HG02885 (cell line): ENCODE measurements at regions not wholly inside any gene's neighbourhood (a gene's known extent, or its start where the extent isn't known, plus 50 kb on each side); places are given as distances from the start of the nearest gene placed in this dataset.

Experiments used
- ATAC-seq: cut with Tn5 transposase; IDR thresholded peaks from one replicate; pipeline ENCODE4 v1.9.1; 2021; ENCODE audit warnings: mild to moderate bottlenecking; ENCODE audit not compliant: unreplicated experiment, poor library complexity

DNA sequence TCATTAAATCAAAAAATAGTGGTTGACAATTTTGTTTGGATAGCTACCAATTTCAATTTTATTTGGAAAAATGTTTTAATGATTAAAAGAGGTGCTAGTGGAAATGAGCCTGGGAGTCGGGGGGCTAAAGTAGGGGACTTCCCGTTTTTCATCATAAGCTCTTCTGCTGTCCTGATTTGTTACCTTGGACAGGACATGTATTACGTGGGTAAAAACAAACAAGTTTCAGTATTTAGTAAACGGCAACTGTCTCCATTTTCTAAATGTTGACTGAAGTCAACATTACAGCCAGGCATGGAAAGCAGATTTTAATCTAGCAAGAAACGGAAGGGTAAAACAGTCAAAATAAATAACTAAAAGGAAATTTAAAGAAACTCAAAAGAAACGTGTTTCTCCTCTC lies 212.3 kb upstream of the GRAMD2B start:
- ATAC-seq: no peak

DNA sequence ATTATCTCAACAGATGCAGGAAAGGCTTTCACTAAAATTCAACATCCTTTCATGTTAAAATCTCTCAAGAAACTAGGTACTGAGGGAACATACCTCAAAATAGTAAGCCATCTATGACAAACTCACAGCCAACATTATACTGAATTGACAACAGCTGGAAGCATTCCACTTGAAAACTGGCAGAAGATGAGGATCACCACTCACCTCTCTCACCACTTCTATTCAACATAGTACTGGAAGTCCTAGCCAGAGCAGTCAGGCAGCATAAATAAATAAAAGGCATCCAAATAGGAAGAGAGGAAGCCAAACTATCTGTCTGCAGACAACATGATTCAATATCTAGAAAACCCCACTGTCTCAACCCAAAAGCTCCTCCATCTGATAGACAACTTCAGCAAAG lies 203.6 kb upstream of the GRAMD2B start:
- ATAC-seq: no peak

DNA sequence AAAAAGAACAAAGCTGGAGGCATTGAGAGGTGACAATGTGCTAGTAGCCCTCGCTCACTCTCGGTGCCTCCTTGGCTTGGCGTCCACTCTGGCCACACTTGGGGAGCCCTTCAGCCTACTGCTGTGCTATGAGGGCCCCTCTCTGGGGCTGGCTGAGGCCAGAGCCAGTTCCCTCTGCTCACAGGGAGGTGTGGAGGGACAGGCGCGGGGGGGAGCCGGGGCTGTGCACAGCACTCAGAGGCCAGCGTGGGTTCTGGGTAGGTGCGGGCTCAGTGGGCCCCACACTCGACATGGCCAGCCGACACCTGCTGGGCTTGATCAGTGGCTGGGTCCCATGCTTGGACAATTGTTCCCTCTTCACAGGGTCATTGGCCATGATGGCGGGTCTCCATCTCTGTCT lies 202.5 kb upstream of the GRAMD2B start:
- no peak for ATAC-seq

DNA sequence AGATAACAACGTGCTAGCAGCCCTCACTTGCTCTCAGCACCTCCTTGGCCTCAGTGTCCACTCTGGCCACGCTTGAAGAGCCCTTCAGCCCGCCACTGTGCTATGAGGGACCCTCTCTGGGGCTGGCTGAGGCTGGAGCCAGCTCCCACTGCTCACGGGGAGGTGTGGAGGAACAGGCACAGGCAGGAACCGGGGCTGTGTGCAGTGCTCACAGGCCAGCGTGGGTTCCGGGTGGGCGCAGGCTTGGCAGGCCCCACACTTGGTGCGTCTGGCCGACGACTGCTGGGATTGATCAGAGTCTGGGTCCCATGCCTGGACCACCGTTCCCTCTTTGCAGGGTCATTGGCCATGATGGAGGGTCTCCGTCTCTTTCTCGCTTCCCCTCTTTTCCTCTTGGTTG lies 194.3 kb upstream of the GRAMD2B start:
- ATAC-seq: no peak

DNA sequence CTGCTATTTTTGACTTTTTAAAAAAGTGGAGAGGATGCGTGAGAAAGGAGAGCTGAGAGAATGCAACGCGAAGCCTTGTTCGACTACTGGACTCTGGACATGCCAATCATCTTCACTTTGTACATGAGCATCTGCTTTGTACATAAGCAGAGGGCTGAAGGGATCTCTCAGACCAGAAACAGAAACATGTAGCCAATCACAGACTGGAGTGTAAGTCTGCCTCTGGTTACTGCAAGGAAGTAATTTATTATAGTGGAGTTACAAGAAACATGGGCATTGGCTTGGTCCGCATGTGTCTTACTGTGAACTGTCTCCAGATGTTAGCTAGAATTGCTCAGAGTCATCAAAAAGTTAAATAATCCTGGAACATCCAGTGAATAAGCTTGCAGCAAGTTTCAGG lies 190.0 kb upstream of the GRAMD2B start:
- ATAC-seq: no peak

DNA sequence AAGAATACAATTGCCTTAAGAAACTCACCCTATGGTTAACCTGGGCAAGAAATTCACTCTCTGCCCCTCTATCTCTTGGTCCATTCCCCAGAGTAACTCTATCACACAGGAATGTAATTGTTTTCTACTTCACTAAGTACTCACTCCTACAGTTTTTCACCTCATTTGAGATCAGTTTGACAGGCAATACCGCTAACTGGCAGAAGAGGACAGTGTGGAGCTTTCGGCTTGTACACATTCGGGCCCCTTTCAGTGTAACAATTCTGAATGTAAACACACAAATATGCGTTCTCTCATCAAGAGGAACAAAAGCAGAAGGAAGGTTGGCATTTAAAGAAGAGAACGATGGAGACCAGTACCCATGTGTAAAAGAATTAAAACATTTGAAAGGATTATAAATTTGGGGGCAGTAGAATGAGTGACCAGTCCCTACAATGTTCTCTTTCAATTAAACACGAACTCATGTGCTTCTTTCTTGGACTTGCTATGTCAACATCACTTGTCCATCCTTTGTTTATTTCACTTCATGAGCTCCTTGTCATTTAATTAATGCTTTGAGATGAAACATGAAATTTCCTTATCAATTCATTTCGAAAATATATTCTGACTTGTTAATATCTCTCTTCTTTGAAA lies 188.5 kb upstream of the GRAMD2B start:
- peak; percentile 65 for ATAC-seq

DNA sequence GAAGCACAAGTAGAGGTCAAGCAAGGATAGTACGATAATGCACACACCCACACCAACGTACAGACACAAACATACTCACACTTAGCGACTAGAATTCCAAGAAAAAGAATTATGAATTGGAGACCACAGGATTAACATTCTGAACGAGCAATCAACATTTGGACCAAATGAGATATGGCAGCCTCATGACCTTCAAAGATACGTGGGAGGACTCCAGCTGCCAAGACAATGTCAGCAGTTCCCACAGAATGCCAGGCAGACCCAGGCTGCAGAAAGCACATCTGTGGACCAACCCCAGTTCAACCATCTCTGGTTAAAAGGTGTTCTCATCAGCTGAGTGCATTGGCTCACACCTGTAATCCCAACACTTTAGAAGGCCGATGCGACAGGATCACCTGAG lies 187.6 kb upstream of the GRAMD2B start:
- no peak for ATAC-seq

DNA sequence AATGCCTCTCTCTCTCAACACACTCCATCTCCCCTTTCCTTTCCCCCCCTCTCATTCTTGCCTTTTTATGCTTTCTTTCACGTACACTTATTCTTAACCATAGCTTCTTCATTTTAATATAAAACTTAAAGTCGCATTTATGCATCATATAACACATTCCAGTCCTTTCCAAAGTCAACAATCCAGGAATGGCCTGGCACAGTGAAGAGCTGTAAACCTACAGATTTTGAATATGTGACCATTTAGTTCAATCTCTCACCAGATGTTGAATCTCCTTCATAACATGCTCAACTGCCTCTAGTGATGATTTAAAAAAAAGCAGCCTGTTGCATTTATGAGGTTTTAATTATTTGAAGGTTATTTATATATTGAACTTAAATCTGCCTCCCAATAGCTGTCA lies 186.2 kb upstream of the GRAMD2B start:
- ATAC-seq: no peak

DNA sequence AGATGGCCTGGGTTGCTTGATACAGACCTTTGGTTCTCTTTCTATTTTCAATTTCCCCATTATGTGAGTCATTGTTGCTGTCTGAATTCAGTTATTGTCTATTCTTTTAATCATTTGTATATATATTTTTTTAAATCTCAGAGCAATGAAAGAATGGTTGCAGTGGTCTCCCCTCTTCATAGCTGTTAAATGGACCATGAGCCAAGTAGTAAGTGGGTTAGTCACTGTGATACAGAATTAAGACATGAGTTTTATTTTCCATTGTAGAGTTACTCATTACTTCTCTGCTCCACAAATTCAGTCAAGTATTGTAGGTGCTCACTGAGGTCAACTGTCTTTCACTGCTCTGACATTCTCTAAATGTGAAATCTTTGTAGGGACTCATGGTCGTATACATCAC lies 174.6 kb upstream of the GRAMD2B start:
- ATAC-seq: no peak

DNA sequence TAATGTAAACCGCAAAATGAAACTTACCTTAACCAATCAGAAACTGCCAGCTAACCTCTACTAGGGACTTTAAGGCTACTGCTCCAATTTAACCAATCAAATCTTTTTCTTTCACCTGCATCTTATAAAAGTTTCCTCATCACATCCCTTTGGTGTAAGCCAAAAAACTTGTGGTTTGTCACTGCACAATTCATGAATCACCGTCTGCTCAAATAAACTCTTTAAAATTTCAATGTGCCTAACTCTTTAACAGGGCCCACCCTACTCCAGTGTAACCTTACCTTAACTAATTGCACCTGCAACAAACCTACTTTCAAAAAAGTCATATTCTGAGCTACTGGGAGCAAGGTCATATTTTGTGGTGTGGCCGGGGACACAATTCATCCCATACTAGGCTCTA lies 172.2 kb upstream of the GRAMD2B start:
- no peak for ATAC-seq

DNA sequence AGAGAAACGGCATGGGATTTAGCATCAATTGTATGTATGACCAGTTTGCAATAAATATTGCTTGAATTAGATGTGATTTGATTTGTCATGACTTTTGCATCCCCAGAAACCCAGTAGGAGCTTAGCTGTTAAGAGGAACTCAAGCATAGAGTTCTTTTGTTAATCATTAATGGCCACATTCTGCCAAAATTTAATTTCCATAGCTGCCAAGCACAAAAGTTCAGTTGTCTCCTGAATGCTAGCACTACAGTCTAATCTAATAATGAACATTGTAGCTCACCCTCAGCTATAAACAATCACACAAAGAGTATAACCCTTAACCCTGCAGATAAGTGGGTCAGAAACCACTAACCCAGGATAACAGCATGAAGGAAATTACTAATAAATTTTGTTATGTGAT lies 169.8 kb upstream of the GRAMD2B start:
- no peak for ATAC-seq

DNA sequence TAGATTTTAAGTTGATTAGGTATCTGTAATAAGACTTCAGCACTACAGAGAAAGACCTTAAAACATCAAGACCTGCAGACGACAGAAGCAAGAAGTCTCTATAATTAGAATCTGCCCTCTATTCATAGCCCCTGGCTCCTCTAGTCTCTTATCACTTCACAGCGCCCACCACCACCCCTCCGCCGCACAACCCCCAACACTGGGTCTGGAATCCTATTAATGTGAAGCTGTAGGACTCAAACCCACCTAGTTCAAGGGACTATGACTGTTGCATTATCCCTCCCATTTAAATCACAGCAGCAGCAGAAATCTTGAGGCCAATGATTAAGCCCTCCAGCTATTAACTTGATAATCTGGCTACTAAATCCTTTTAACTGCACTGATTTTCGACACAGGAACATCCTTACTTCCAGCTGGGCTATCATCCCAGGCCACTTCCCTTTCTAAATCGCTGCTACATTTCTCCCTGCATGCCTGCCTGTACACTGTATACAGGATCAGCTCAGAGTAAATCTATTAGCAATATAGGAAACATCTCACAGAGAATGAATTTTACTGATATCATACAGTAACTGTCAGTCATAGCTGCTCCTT lies 159.5 kb upstream of the GRAMD2B start:
- no peak for ATAC-seq

DNA sequence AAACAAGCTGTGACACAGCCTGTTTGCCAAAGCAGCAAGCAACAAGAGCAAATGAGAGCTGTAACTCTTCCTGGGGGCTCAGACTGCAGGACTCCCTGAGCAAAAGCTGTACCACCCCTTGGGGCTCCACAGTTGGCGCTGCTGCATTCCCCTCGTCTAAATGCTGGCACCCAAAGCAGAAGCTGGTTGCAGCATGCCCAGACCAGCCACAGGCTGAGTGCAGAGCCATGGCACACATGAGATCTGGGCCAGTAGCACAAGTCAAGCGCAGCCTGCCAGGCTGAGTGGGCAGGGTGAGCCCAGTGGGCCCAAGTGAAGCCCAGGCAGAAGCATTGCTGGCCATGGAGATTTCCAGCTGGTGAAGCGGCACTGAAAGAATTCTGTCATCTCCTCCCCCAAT lies 157.3 kb upstream of the GRAMD2B start:
- no peak for ATAC-seq

DNA sequence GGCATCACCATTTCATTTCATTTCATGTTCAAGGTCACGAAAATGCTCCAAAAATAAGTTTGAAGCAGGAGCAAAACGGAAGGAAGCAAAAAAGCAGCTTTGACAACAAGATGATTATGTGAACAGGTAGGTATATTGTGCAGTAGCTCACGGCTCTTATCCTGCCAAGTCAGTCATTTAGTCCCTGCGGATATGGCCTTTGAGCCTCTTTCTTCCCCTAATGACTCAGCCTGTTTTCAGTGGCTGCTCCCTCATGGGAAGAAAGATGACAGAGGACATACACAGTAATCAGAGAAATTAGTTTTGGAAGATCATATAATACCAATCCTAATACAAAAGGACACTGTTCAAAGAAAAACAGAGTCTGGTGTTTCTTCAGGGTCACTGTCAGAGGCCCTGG lies 155.8 kb upstream of the GRAMD2B start:
- ATAC-seq: peak; percentile 41

DNA sequence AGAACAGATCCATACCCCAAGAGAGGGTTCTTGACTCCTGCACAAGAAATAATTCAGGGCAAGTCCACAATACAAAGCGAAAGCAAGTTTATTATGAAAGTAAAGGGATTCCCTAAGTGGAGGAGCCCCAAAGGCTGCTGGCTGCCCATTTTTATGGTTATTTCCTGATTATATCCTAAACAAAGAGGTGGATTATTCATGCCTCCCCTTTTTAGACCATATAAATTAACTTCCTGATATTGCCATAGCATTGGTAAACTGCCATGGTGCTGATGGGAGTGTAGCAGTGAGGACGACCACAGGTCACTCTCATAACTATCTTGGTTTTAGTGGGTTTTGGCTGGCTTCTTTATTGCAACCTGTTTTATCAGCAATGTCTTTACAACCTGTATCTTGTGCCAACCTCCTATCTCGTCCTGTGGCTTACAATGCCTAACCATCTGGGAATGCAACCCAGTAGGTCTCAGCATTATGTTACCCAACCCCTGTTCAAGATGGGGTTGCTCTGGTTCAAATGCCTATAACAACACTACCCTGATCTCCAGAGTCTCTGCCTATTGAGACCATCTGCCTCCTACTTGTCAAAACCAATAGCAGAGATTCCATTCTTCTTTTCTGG lies 154.4 kb upstream of the GRAMD2B start:
- ATAC-seq: no peak

DNA sequence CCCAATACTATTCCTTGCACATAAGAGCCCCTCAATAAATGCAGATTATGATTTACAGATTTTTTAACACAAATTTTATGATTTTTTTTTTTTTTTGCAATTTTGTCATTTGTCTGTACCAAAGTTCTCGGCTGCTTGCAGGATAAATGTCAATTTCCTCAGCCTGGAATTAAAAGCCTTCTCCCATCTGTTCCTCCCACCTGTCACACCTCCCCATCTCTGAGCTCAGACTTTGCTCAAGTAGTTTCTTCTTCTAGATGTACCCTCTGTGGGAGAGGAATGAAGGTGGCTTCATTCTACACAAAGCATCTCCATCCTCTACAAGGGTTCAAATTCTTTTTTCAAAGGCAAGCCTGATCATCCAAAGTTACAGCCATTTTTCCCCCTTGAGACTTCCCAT lies 153.7 kb upstream of the GRAMD2B start:
- ATAC-seq: no peak

DNA sequence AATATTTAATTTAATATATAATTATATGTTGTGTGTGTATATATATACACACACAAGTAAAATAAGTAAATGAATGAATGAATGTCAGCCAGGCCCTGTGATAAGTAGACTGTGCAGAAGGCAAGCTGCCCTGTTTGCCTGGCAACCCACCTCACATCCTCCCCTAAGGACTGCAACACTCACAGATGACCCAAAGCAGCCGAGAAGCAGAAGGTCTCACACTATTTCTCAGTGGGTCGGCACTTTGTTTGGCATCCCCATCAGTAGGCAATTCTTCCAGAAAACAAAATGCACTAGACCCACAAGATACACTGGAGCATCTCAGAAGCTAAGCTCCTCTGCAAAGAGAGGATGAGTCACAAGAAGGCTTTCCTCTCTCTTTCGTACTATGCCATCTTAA lies 152.1 kb upstream of the GRAMD2B start:
- ATAC-seq: no peak

DNA sequence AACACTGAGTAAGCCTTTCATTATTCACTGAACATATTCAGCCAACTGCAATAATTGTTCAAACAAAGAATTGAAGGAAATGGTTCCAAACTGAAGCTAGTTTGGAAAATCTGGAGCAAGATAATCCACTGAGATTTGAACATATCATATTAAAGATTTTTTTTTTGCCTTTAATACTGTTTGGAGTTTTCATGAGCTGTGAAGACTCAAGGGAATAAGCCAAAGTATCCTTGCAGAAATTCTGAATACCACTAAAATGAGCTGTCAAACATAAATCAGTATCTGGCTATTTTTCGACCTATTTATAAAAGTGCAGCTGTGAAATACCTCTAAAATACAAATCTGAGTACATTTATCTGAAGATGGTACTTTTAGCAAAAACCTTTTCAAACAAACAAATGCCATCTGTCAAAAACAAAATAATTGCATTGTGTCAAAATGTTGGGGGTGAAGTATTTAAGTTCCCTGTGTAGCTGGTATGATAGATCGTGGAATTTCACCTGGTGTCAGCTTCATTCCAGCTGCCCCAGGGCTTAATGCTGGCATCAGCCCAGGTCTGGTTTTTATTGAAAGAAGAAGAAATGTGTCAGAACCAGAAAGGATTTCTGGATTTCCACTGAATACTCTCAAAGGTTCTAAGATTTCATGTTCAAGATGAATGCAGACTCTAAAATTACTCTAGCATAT lies 149.0 kb upstream of the GRAMD2B start:
- ATAC-seq: no peak

DNA sequence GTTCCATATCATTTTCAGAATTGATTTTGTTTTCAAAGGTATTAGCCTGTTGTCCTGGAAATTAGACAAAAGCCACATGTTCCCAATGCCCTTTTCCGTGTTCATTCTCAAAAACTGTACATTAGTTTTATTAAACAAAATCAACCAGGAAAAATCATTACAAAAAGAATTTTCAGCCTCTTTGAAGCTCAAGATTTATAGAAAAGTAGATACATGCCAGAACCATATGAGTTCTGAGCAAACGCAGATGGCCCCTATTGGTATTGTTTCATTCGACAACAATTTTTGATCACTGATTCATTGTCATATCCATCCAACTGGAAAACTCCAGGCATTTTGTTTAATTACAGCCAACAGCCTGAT lies 148.5 kb upstream of the GRAMD2B start:
- ATAC-seq: no peak

DNA sequence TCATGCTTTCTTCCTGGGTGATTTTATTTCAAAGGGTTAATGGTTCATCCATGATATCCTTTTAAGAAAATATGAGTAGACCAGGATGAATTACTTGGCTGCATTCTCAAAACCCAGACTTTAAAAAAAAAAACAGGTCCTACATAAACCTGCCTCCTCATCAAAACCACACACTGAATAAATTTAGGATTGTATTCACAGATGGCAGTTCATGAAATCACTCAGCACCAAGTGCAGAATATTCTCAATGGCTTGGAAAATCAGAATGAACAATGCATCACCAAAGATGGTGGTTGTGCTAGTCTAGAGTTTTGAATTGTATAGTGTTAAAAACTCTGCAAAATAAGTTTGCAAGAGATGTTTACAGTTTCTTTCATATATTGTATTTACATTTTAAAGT lies 145.4 kb upstream of the GRAMD2B start:
- no peak for ATAC-seq

DNA sequence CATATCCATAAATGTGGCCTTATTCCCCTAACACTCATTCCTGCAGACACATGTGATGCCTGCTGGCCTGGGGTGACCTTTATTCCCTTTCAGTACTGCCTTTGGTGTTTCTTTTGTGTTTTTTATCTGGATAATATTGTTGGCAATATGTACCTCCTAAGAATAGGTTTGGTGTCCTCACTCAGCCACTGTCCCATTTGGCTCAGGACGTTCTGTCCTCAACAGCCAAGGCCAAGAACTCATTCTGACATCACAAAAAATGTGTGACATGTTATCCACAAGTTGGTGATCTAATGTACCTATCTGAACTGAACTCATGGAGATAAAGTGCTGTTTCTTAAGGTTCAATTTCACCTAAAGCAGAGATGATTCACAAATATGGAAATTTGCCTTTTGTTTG lies 142.9 kb upstream of the GRAMD2B start:
- no peak for ATAC-seq

DNA sequence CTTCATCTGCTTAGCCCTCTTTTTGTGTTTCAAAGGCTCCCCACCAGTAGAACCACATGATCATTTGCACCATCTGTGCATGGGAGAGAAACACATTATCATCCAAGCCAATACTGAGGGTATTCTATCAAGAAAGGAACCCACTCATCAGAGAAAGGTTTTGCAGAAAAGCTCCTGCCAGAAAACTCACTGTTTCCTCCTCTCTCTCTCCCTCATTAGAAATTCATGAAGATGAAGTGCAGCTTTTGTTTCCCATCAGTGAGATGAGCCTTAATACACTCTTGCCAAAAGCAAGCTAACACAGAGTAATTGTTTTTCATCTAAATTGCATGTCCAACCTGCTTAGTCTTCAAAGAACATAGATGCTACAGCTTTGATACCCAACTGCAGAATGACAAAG lies 142.4 kb upstream of the GRAMD2B start:
- no peak for ATAC-seq
